Activated CD8-positive, alpha-beta T cell treated with anti-CD3 and anti-CD28 coated beads, Interleukin-2, amount 10 ng/mL, durations not matched to agents 7 days and 5 days (primary cell): ENCODE measurements at regions not wholly inside any gene's neighbourhood (a gene's known extent, or its start where the extent isn't known, plus 50 kb on each side); places are given as distances from the start of the nearest gene placed in this dataset.
"Not testable (repeated sequence)": the region's sequence is repeated elsewhere in the genome, so short reads cannot be mapped to it uniquely, and the experiment has no call there.

ENCODE experiments used
- ATAC-seq: fragments of 150-1000 bp; cut with Tn5 transposase; one replicate; pipeline ENCODE4 v1.10.0; 2021; ENCODE audit warnings: moderate library complexity
- CTCF ChIA-PET: fragments of 350-600 bp; sonication (Branson Sonifier 250); formaldehyde crosslinking; loops from one replicate; lab custom pipeline; 2021; ENCODE audit warnings: antibody characterized with exemption; lab: Charles Lee
- POLR2A ChIA-PET: fragments of 350-600 bp; sonication (Branson Sonifier 250); formaldehyde crosslinking; loops from one replicate; lab custom pipeline; 2021; ENCODE audit warnings: antibody characterized with exemption; lab: Charles Lee
- DNase-seq: peaks from one replicate; pipeline ENCODE4 v3.0.0-alpha.2; 2020
- H3K27ac Mint-ChIP-seq: one replicate; pipeline ENCODE4 v1.8.0; 2021; ENCODE audit warnings: mild to moderate bottlenecking, mixed read lengths
- H3K27me3 Mint-ChIP-seq: one replicate; pipeline ENCODE4 v1.8.0; 2021; ENCODE audit warnings: low read depth, mixed read lengths
- H3K36me3 Mint-ChIP-seq: one replicate; pipeline ENCODE4 v1.8.0; 2021; ENCODE audit warnings: low read depth, mixed read lengths
- H3K4me1 Mint-ChIP-seq: one replicate; pipeline ENCODE4 v1.8.0; 2021; ENCODE audit warnings: low read depth, mixed read lengths
- H3K4me3 Mint-ChIP-seq: one replicate; pipeline ENCODE4 v1.8.0; 2021; ENCODE audit warnings: mild to moderate bottlenecking, mixed read lengths
- H3K9me3 Mint-ChIP-seq: one replicate; pipeline ENCODE4 v1.8.0; 2022; ENCODE audit warnings: mixed read lengths; ENCODE audit not compliant: insufficient read depth

DNA sequence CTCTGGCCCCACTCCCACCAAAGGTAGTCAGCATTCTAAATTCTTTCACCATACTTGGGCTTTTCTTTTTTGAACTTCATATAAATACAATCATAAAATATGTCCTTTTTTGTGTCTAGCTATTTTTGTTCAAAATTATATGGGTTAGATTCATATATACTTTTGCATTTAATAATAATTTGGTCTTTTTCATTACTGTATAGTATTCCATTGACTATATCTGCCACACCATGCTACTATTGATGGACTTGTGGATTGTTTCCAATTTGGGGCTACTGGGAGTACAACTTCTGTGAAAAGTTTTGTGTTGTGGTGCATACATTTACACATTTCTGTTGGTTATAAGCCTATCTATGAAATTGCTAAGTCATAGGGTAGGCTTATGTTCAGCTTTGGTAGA is 85.7 kb downstream of the GLUL start:
- Mint-ChIP-seq H3K4me1 (peaks cover 10% of the 10 kb centered on the region), H3K9me3 (no peaks in the 10 kb centered on the region), H3K27ac (no peak overlapping the region), H3K4me3 (no peak overlapping the region), H3K27me3 (no peaks in the 10 kb centered on the region), H3K36me3 (no peaks in the 10 kb centered on the region)
- ATAC-seq: no peak
- DNase-seq: no peak
- ChIA-PET CTCF (interaction anchor here (1.5 kb wide), 1 partner anchor 163 kb away, joined by 5 read pairs; no protein-coding TSS in a partner anchor), POLR2A (interaction anchor here (0.6 kb wide), 1 partner anchor 130 kb away, joined by 3 read pairs; no protein-coding TSS in a partner anchor)

DNA sequence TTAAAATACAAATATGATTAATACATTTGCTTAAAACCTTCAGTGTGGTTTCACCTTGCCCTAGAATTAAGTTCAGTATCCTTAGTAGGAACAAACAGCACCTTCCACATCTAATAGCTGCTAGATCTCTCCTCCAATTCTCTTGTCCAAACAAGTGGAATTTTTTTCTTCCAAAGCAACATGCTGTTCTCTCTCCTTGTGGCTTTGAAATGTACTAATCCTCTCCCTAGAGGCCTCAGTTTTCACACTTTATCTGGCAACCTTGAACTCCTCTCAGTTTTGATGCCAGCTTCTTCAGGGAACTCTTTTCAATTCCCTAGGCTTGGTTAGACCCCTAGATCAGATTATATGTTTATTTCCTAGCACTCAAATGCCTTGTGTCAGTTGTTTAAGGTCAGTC is 87.0 kb downstream of the GLUL start:
- H3K27me3 Mint-ChIP-seq: no peaks in the 10 kb centered on the region
- H3K9me3 Mint-ChIP-seq: no peaks in the 10 kb centered on the region
- DNase-seq (no peak), ATAC-seq (no peak)
- H3K4me3 Mint-ChIP-seq: no peak overlapping the region
- no peaks in the 10 kb centered on the region for H3K36me3 Mint-ChIP-seq
- H3K27ac Mint-ChIP-seq: no peak overlapping the region
- CTCF ChIA-PET: interaction anchor here (1.2 kb wide), 1 partner anchor 161 kb away, joined by 5 read pairs; no protein-coding TSS in a partner anchor
- POLR2A ChIA-PET: interaction anchor here (0.8 kb wide), 1 partner anchor 110 kb away, joined by 3 read pairs; no protein-coding TSS in a partner anchor
- H3K4me1 Mint-ChIP-seq: peaks cover 20% of the 10 kb centered on the region

DNA sequence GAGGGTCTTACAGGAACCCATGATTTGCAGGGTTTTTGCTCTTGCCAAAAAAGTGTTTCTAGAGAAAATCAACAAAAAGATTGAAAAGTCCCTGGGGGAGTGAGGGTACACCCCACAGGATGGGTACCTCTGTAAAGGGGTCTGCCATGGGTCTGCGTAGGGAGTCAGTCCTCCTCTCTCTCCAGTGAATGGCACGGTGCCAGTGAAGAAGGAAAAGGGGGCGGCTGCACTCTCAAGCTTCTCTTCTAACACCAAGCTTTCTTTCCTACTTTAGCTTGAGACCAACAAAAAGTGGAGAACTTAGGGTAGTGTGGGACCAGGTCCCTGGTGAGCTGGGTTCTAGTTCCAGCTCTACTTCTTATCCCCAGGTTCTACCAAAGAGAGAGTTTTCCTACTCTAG is 87.4 kb downstream of the GLUL start:
- Mint-ChIP-seq H3K36me3 (no peaks in the 10 kb centered on the region), H3K27ac (no peak overlapping the region), H3K27me3 (no peaks in the 10 kb centered on the region), H3K4me3 (no peak overlapping the region), H3K9me3 (no peaks in the 10 kb centered on the region), H3K4me1 (peaks cover 21% of the 10 kb centered on the region)
- CTCF ChIA-PET: interaction anchor here (1.2 kb wide), 1 partner anchor 161 kb away, joined by 5 read pairs; no protein-coding TSS in a partner anchor
- DNase-seq (no peak), ATAC-seq (no peak)
- POLR2A ChIA-PET: interaction anchor here (0.8 kb wide), 1 partner anchor 110 kb away, joined by 3 read pairs; no protein-coding TSS in a partner anchor

DNA sequence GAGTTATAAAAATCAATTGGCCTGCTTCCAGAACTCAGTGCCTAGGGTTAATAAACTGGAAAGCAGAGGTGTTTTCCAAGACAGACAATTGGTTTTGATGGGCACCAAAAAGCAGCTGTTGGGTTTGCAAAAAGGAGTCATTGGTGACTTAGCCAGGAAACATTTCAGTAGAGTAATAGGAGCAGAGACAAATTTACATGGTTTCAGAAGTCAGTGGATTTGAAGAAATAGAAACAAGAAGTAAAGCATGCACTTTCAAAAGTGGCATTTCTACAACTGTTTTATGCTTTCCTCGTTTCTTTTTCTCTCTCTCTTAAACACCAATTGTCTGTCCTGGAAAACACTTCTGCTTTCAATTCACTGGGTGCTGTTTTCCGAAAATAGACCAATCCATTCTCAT is 87.8 kb downstream of the GLUL start:
- Mint-ChIP-seq H3K4me3 (no peak overlapping the region), H3K27me3 (no peaks in the 10 kb centered on the region), H3K9me3 (no peaks in the 10 kb centered on the region), H3K27ac (no peak overlapping the region), H3K36me3 (no peaks in the 10 kb centered on the region), H3K4me1 (peaks cover 21% of the 10 kb centered on the region)
- no peak for DNase-seq
- ChIA-PET POLR2A (no interaction called here), CTCF (interaction anchor here (1.2 to 2.5 kb wide), 2 partner anchors 160 to 161 kb away, joined by 5 to 10 read pairs; no protein-coding TSS in a partner anchor)
- no peak for ATAC-seq

DNA sequence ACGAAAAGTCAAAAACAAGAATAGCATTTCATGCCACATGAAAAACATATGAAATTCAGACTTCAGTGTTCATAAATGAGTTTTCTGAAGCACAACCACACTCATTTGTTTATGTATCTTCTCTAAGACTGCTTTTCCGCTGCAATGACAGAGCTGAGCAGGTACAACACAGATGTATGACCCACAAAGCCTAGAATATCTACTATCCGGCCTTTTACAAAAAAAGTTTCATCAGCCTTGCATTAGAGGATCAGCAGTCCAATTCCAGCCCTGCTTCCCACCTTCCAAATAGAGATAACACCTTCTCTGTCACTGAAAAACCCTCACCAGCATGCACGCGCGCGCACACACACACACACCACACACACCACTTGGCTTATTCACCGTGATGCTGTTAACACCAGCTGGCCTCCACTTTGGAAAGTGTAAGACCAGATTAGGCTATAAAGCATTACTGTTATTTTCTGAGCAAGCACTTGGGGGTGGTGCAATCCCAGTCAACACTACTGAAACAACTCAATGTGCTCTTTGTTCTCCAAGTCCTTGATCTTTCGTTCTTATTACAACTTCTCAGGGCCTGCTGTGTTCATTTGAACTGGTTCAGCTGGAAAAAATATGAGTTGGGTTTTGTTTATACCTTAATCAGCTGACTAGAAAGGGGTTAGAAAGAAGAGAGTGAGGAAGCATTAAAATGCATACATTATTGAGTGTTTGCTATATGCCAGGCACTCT is 90.0 kb downstream of the GLUL start:
- ChIA-PET POLR2A (interaction anchor here (0.6 to 1.0 kb wide), 2 partner anchors 42 to 90 kb away, joined by 3 read pairs; partner anchors contain the start of gene GLUL), CTCF (interaction anchor here (1.0 to 3.5 kb wide), 6 partner anchors 35 to 221 kb away, joined by 3 to 12 read pairs (median 4); no protein-coding TSS in a partner anchor)
- Mint-ChIP-seq H3K36me3 (no peaks in the 10 kb centered on the region), H3K4me1 (peaks cover 21% of the 10 kb centered on the region), H3K4me3 (no peak overlapping the region), H3K9me3 (no peaks in the 10 kb centered on the region), H3K27me3 (no peaks in the 10 kb centered on the region), H3K27ac (no peak overlapping the region)
- DNase-seq: no peak
- ATAC-seq: no peak

DNA sequence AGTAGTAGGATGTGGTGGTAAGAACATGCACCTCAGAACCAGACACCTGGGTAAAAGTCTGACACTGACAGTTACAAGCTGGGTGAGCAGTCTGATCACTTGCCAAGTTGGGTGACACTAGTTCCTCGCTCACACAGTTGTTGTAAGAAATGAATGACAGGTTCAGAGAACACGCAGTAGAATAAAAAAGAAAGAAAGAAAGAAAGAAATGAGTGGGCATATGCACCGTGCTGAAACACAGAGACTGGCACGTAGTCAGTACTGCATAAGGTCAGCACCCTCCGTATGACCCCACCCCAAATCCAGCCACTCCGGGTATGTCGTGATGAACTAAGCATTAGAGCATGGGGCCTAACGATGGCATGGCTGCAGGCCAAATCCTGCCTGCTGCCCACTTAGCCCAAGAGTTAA is 90.6 kb downstream of the GLUL start:
- POLR2A ChIA-PET: interaction anchor here (1.0 kb wide), 1 partner anchor 91 kb away, joined by 3 read pairs; the partner anchor contains the start of gene GLUL
- CTCF ChIA-PET: interaction anchor here (1.2 to 3.5 kb wide), 6 partner anchors 36 to 220 kb away, joined by 3 to 12 read pairs (median 7); no protein-coding TSS in a partner anchor
- no peak overlapping the region for H3K4me3 Mint-ChIP-seq
- no peaks in the 10 kb centered on the region for H3K9me3 Mint-ChIP-seq
- DNase-seq (no peak), ATAC-seq (peak; percentile 65)
- H3K27ac Mint-ChIP-seq: no peak overlapping the region
- no peaks in the 10 kb centered on the region for H3K27me3 Mint-ChIP-seq
- H3K36me3 Mint-ChIP-seq: no peaks in the 10 kb centered on the region
- H3K4me1 Mint-ChIP-seq: peaks cover 21% of the 10 kb centered on the region

DNA sequence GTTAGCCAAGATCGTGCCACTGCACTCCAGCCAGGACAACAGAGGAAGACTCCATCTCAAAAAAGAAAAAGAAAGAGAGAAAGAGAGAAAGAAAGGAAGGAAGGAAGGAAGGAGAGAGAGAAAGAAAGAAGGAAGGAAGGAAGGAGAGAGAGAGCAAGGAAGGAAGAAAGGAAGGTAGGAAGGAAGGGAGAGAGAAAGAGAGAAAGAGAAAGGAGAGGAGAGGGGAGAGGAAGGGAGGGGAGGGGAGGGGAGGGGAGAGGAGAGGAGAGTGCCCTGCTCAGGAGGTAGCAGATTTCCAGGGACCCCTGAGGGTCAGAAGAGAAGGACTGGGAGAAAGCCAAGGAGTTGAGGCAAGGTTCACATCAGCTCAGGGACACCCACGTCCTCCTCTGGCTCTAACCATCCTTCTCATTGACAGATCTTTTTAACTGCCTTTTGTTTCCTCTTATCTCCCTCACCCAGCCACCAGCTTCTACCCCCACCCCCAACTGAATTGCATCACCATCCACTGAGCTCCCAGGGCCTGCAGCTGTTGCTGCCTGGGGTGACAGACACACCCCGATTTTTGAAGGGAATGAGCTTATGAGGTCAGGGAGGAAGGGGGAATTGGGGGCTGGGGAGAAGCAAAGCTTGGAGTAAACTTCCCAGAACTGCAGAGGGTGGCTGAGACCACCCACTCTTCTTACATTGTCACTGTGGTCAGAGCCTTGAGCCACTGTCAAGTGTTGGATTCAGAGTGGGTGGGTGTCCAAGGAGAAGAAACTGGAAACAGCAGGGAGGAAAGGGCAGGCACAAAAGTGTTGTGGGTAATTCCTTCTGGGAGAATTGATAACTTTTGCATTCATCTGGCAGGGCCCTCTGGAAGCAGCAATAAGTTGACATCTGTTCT is 91.6 kb downstream of the GLUL start:
- ATAC-seq: no peak
- Mint-ChIP-seq H3K4me1 (peaks cover 21% of the 10 kb centered on the region), H3K27me3 (no peaks in the 10 kb centered on the region), H3K9me3 (no peaks in the 10 kb centered on the region), H3K36me3 (no peaks in the 10 kb centered on the region), H3K27ac (peak overlapping the region; percentile 48), H3K4me3 (no peak overlapping the region)
- peak; percentile 26 for DNase-seq
- ChIA-PET CTCF (interaction anchor here (0.6 to 3.5 kb wide), 4 partner anchors 10 to 157 kb away, joined by 3 to 12 read pairs (median 6); no protein-coding TSS in a partner anchor), POLR2A (interaction anchor here (0.5 kb wide), 1 partner anchor 1267 kb away, joined by 3 read pairs; no protein-coding TSS in a partner anchor)

DNA sequence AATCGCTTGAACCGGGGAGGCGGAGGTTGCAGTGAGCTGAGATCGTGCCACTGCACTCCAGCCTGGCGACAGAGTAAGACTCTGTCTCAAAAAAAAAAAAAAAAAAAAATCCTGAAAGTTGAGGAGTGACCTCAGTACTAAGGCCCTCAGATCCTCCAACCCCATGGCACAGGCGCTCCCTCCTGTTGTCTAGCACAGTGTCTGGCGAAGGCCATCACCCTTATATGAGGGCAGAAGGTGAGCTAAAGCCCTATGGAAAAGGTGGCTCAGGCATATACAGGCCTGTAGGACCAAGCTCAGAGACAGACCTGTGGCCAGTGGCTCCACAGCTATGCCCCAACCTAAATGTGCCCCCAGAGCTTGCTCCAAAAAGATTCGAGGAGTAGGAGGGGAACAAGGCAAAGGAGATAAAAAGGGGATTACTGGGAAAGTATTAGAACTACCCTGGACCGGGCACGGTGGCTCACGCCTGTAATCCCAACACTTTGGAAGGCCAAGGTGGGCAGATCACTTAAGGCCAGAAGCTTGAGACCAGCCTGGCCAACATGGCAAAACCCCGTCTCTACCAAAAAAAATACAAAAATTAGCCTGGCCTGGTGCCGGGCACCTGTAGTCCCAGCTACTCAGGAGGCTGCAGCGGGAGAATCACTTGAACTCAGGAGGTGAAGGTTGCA is 92.4 kb downstream of the GLUL start:
- H3K36me3 Mint-ChIP-seq, POLR2A ChIA-PET, ATAC-seq, H3K4me3 Mint-ChIP-seq, DNase-seq, H3K27me3 Mint-ChIP-seq, H3K9me3 Mint-ChIP-seq: not testable (repeated sequence)
- H3K4me1 Mint-ChIP-seq: peaks cover 21% of the 10 kb centered on the region
- CTCF ChIA-PET: interaction anchor here (1.1 to 3.5 kb wide), 3 partner anchors 10 to 156 kb away, joined by 3 to 12 read pairs (median 10); no protein-coding TSS in a partner anchor
- peak overlapping the region; percentile 48 for H3K27ac Mint-ChIP-seq

DNA sequence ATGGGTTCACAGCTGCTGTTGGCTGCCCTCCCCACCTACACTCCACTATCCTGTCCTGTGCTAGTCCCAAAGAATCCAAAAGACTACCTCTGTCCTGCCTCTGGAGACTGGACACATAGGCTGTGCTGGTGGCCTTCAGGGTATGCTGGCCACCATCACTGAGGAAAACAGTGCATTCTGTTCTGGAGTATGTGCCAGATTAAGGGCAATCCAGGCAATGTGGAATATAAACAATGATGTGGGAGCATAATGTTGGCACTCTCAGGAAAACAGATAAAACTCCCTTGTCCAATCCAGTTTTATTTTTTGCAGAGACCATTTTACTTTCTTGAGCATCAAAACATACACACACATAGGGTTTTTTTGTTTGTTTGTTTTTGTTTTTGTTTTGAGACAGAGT is 94.3 kb downstream of the GLUL start:
- no peak overlapping the region for H3K27ac Mint-ChIP-seq
- H3K4me1 Mint-ChIP-seq: peaks cover 20% of the 10 kb centered on the region
- H3K4me3 Mint-ChIP-seq: no peak overlapping the region
- no peaks in the 10 kb centered on the region for H3K9me3 Mint-ChIP-seq
- H3K36me3 Mint-ChIP-seq: no peaks in the 10 kb centered on the region
- ChIA-PET CTCF (no interaction called here), POLR2A (no interaction called here)
- ATAC-seq (no peak), DNase-seq (no peak)
- H3K27me3 Mint-ChIP-seq: no peaks in the 10 kb centered on the region

DNA sequence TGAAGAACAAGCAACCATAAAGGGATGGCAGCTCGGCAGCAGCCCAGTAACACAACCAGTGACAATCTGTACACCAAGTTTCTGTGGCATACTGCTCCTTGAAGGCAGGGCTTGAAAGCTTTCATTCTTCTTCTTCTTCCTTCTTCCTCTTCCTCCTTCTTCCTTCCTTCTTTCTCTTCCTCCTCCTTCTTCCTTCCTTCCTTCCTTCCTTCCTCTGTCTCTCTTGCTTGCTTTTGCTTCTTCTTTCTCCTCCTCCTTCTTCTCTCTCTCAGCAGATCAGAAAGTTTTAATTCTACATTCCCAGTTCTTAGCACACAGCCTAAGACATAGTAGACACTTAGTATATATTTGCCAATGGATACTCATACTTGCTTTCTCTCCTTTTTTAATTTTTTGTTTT is 95.9 kb downstream of the GLUL start:
- DNase-seq (no peak), ATAC-seq (no peak)
- no peak overlapping the region for H3K27ac Mint-ChIP-seq
- H3K9me3 Mint-ChIP-seq: no peaks in the 10 kb centered on the region
- ChIA-PET CTCF (no interaction called here), POLR2A (no interaction called here)
- H3K27me3 Mint-ChIP-seq: no peaks in the 10 kb centered on the region
- H3K4me3 Mint-ChIP-seq: no peak overlapping the region
- no peaks in the 10 kb centered on the region for H3K36me3 Mint-ChIP-seq
- peaks cover 13% of the 10 kb centered on the region for H3K4me1 Mint-ChIP-seq

DNA sequence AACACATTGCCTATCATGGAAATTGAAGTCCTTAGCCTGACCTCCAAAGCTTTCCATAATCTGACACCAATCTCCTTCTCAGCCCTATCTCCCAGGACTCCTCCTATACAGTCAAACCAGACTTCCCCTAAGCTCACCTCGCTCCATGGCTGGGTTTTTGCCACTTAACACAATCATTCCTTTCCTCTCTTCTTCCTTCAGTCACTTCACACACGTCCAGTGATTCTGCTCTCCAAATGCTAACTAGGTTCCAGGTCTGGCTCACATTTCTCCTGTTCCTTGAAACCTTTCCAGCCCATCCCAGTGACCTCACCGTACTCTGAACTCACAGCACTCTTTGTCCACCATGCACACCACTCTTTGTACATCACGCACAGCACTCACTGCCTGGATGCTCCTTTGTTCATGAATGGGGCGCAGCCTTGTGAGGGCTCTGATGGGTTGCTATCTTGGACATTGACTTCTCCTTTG is 98.4 kb downstream of the GLUL start:
- Mint-ChIP-seq H3K9me3 (no peaks in the 10 kb centered on the region), H3K27ac (no peak overlapping the region), H3K4me3 (no peak overlapping the region), H3K4me1 (peaks cover 9% of the 10 kb centered on the region), H3K27me3 (no peaks in the 10 kb centered on the region), H3K36me3 (no peaks in the 10 kb centered on the region)
- ChIA-PET POLR2A (no interaction called here), CTCF (no interaction called here)
- ATAC-seq (no peak), DNase-seq (no peak)
